NOMO-1 (cell line): ENCODE measurements at regions not wholly inside any gene's neighbourhood (a gene's known extent, or its start where the extent isn't known, plus 50 kb on each side); places are given as distances from the start of the nearest gene placed in this dataset.

Experiments used
- DNase-seq, 2 experiments: peaks; one replicate each; lab custom pipeline; 2025; ENCODE audit not compliant: unreplicated experiment in 2 of 2; lab: John Stamatoyannopoulos, UW

DNA sequence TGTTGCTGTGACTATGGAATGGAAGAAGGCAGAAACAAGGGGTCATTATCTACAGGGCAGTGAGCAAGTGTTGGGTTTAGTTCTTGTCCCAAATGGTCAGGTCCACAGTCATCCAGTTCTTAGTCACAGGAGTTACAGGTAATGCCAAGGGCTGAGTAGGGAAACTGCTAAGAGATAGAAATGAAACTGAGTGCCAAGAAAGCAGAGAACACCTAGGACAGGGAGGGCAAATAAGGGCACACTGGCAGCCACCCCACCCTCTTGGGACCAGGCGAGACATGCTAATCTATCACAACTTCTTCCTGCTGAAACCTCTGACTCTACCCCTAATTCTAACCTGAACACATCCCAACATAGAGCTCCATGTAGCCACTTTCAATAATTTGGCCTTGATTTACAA is 103.2 kb downstream of the KLF4 start:
- no peak for DNase-seq
